Occipital lobe (tissue), 1 donor: ENCODE measurements at regions not wholly inside any gene's neighbourhood (a gene's known extent, or its start where the extent isn't known, plus 50 kb on each side); places are given as distances from the start of the nearest gene placed in this dataset.

Experiments
- DNase-seq: peaks from one replicate; lab custom pipeline; 2025; lab: John Stamatoyannopoulos, UW

GRCh38 chr20:52783769-52784168 is 188.4 kb upstream of the TSHZ2 start:
- DNase-seq: no peak

GRCh38 chr20:52780462-52780861 is 191.7 kb upstream of the TSHZ2 start:
- no peak for DNase-seq

GRCh38 chr20:52779125-52779524 is 193.0 kb upstream of the TSHZ2 start:
- no peak for DNase-seq

- no peak for DNase-seq
Measured at GRCh38 chr20:52777171-52777570, 195.0 kb upstream of the TSHZ2 start.

GRCh38 chr20:52775786-52776185 is 196.4 kb upstream of the TSHZ2 start:
- no peak for DNase-seq

- DNase-seq: no peak
Measured at GRCh38 chr20:52768694-52769093, 203.5 kb upstream of the TSHZ2 start.

GRCh38 chr20:52766645-52767435 is 205.3 kb upstream of the TSHZ2 start:
- DNase-seq: peak; percentile 4

- DNase-seq: no peak
Measured at GRCh38 chr20:52763321-52763853, 208.8 kb upstream of the TSHZ2 start.

GRCh38 chr20:52761867-52762266 is 210.3 kb upstream of the TSHZ2 start:
- no peak for DNase-seq

GRCh38 chr20:52760791-52761190 is 211.4 kb upstream of the TSHZ2 start:
- DNase-seq: no peak

GRCh38 chr20:52757411-52757810 is 214.7 kb upstream of the TSHZ2 start:
- no peak for DNase-seq

- DNase-seq: no peak
Measured at GRCh38 chr20:52755744-52756143, 216.4 kb upstream of the TSHZ2 start.

GRCh38 chr20:52754366-52754765 is 217.8 kb upstream of the TSHZ2 start:
- DNase-seq: no peak

- DNase-seq: no peak
Measured at GRCh38 chr20:52752023-52752422, 220.1 kb upstream of the TSHZ2 start.

GRCh38 chr20:52751571-52751970 is 220.6 kb upstream of the TSHZ2 start:
- DNase-seq: no peak

- DNase-seq: no peak
Measured at GRCh38 chr20:52749938-52750337, 222.2 kb upstream of the TSHZ2 start.

- no peak for DNase-seq
Measured at GRCh38 chr20:52748990-52749389, 223.2 kb upstream of the TSHZ2 start.

GRCh38 chr20:52748285-52748932 is 223.7 kb upstream of the TSHZ2 start:
- DNase-seq: peak; percentile 5

GRCh38 chr20:52747845-52748284 is 224.3 kb upstream of the TSHZ2 start:
- DNase-seq: no peak

- DNase-seq: no peak
Measured at GRCh38 chr20:52746770-52747169, 225.4 kb upstream of the TSHZ2 start.

GRCh38 chr20:52746190-52746589 is 226.0 kb upstream of the TSHZ2 start:
- no peak for DNase-seq

GRCh38 chr20:52744441-52744840 is 227.7 kb upstream of the TSHZ2 start:
- DNase-seq: no peak

- DNase-seq: no peak
Measured at GRCh38 chr20:52738081-52738480, 234.1 kb upstream of the TSHZ2 start.
